Spinal cord (tissue), 9 donors: ENCODE measurements at regions not wholly inside any gene's neighbourhood (a gene's known extent, or its start where the extent isn't known, plus 50 kb on each side); places are given as distances from the start of the nearest gene placed in this dataset.

Experiments used
- DNase-seq, 6 donors: peaks; one replicate each; pipeline versions ENCODE4 v3.0.0 to v3.0.0-alpha.2; 2013 to 2015; ENCODE audit warnings: low spot score in 6 of 6, low read depth in 4 of 6
- H3K27ac ChIP-seq: one replicate; pipeline ENCODE4 v1.5.1; 2013; ENCODE audit warnings: low read depth, low read length, control low read depth
- H3K27me3 ChIP-seq: one replicate; pipeline ENCODE4 v1.6.1; 2013; ENCODE audit warnings: low read length; ENCODE audit not compliant: control insufficient read depth, insufficient read depth
- H3K36me3 ChIP-seq: one replicate; pipeline ENCODE4 v1.6.1; 2013; ENCODE audit warnings: low read length; ENCODE audit not compliant: control insufficient read depth, insufficient read depth
- H3K4me1 ChIP-seq: one replicate; pipeline ENCODE4 v1.6.1; 2013; ENCODE audit warnings: low read length; ENCODE audit not compliant: control insufficient read depth, insufficient read depth
- H3K4me3 ChIP-seq: one replicate; pipeline ENCODE4 v1.5.1; 2013; ENCODE audit warnings: low read depth, low read length, control low read depth
- H3K9me3 ChIP-seq: one replicate; pipeline ENCODE4 v1.6.1; 2013; ENCODE audit warnings: low read length; ENCODE audit not compliant: control insufficient read depth, insufficient read depth
- WGBS: methylation state at CpG from one replicate; pipeline ENCODE4 v1.1.5; 2013; ENCODE audit warnings: missing lambda C conversion rate; ENCODE audit not compliant: insufficient coverage; 5-methylcytosine and 5-hydroxymethylcytosine counted together
- donor health status: healthy.

- H3K9me3 ChIP-seq, result no peaks in the 10 kb centered on the region
- H3K27me3 ChIP-seq, result no peaks in the 10 kb centered on the region
- no peak for DNase-seq
- H3K36me3 ChIP-seq, result no peaks in the 10 kb centered on the region
- H3K4me3 ChIP-seq, result no peak overlapping the region
- no peak overlapping the region for H3K27ac ChIP-seq
- no peaks in the 10 kb centered on the region for H3K4me1 ChIP-seq
Measured at GRCh38 chr6:100100776-100101175, 106.8 kb upstream of the MCHR2 start.

GRCh38 chr6:100099189-100100074 is 105.4 kb upstream of the MCHR2 start:
- H3K4me1 ChIP-seq, result no peaks in the 10 kb centered on the region
- no peaks in the 10 kb centered on the region for H3K9me3 ChIP-seq
- no CpG with 5 or more reads among the region's 4 CpGs for WGBS
- no peak overlapping the region for H3K27ac ChIP-seq
- no peaks in the 10 kb centered on the region for H3K36me3 ChIP-seq
- DNase-seq, result peak in 2 of 6 donors; percentile 55 to 78
- no peak overlapping the region for H3K4me3 ChIP-seq
- no peaks in the 10 kb centered on the region for H3K27me3 ChIP-seq

- Histone ChIP-seq H3K27me3 (no peaks in the 10 kb centered on the region), H3K4me1 (no peaks in the 10 kb centered on the region), H3K27ac (no peak overlapping the region), H3K4me3 (no peak overlapping the region), H3K9me3 (no peaks in the 10 kb centered on the region), H3K36me3 (no peaks in the 10 kb centered on the region)
- DNase-seq, result no peak
Measured at GRCh38 chr6:100096936-100097335, 102.9 kb upstream of the MCHR2 start.

GRCh38 chr6:100096341-100096740 is 102.3 kb upstream of the MCHR2 start:
- H3K27me3 ChIP-seq, result no peaks in the 10 kb centered on the region
- H3K4me1 ChIP-seq, result no peaks in the 10 kb centered on the region
- no peaks in the 10 kb centered on the region for H3K9me3 ChIP-seq
- no peak for DNase-seq
- H3K36me3 ChIP-seq, result no peaks in the 10 kb centered on the region
- no peak overlapping the region for H3K27ac ChIP-seq
- H3K4me3 ChIP-seq, result no peak overlapping the region
- no CpG with 5 or more reads among the region's 2 CpGs for WGBS

GRCh38 chr6:100093405-100093804 is 99.4 kb upstream of the MCHR2 start:
- Histone ChIP-seq H3K27ac (no peak overlapping the region), H3K4me1 (no peaks in the 10 kb centered on the region), H3K4me3 (no peak overlapping the region), H3K9me3 (no peaks in the 10 kb centered on the region), H3K27me3 (no peaks in the 10 kb centered on the region), H3K36me3 (no peaks in the 10 kb centered on the region)
- DNase-seq, result no peak
- WGBS, result 92% methylated on average over 5 of the region's 6 CpGs

GRCh38 chr6:100088009-100088408 is 94.0 kb upstream of the MCHR2 start:
- no peaks in the 10 kb centered on the region for H3K36me3 ChIP-seq
- no peaks in the 10 kb centered on the region for H3K9me3 ChIP-seq
- H3K4me3 ChIP-seq, result no peak overlapping the region
- WGBS, result no CpG with 5 or more reads among the region's 1 CpG
- H3K4me1 ChIP-seq, result no peaks in the 10 kb centered on the region
- H3K27me3 ChIP-seq, result no peaks in the 10 kb centered on the region
- DNase-seq, result no peak
- no peak overlapping the region for H3K27ac ChIP-seq

- no CpG with 5 or more reads among the region's 2 CpGs for WGBS
- H3K27ac ChIP-seq, result no peak overlapping the region
- H3K9me3 ChIP-seq, result no peaks in the 10 kb centered on the region
- H3K27me3 ChIP-seq, result no peaks in the 10 kb centered on the region
- DNase-seq, result no peak
- H3K36me3 ChIP-seq, result no peaks in the 10 kb centered on the region
- H3K4me1 ChIP-seq, result no peaks in the 10 kb centered on the region
- H3K4me3 ChIP-seq, result no peak overlapping the region
Measured at GRCh38 chr6:100084991-100085364, 91.0 kb upstream of the MCHR2 start.

- no peak overlapping the region for H3K4me3 ChIP-seq
- H3K9me3 ChIP-seq, result no peaks in the 10 kb centered on the region
- no peaks in the 10 kb centered on the region for H3K27me3 ChIP-seq
- H3K36me3 ChIP-seq, result no peaks in the 10 kb centered on the region
- 20% methylated on average over 1 of the region's 4 CpGs for WGBS
- no peaks in the 10 kb centered on the region for H3K4me1 ChIP-seq
- DNase-seq, result no peak
- no peak overlapping the region for H3K27ac ChIP-seq
Measured at GRCh38 chr6:100084316-100084990, 90.4 kb upstream of the MCHR2 start.

GRCh38 chr6:100078509-100078908 is 84.5 kb upstream of the MCHR2 start:
- peak in 2 of 6 donors; percentile 21 to 67 for DNase-seq
- 86% methylated on average over 1 of the region's 5 CpGs for WGBS
- Histone ChIP-seq H3K4me1 (no peaks in the 10 kb centered on the region), H3K9me3 (no peaks in the 10 kb centered on the region), H3K36me3 (no peaks in the 10 kb centered on the region), H3K4me3 (no peak overlapping the region), H3K27me3 (no peaks in the 10 kb centered on the region), H3K27ac (no peak overlapping the region)

- Histone ChIP-seq H3K4me1 (no peaks in the 10 kb centered on the region), H3K27ac (no peak overlapping the region), H3K27me3 (no peaks in the 10 kb centered on the region), H3K36me3 (no peaks in the 10 kb centered on the region), H3K9me3 (peaks cover 2% of the 10 kb centered on the region), H3K4me3 (no peak overlapping the region)
- no CpG with 5 or more reads among the region's 1 CpG for WGBS
- DNase-seq, result no peak
Measured at GRCh38 chr6:100065348-100065747, 71.3 kb upstream of the MCHR2 start.
